HEK293 (cell line): ENCODE measurements at regions not wholly inside any gene's neighbourhood (a gene's known extent, or its start where the extent isn't known, plus 50 kb on each side); places are given as distances from the start of the nearest gene placed in this dataset.

Experiments
- CTCF ChIA-PET: fragments of 350-600 bp; formaldehyde crosslinking; extraction: SDS; loops from one replicate; lab custom pipeline; 2021; ENCODE audit warnings: antibody characterized with exemption; lab: Yijun Ruan, JAX
- POLR2A ChIA-PET: fragments of 300-600 bp; formaldehyde crosslinking; extraction: SDS; loops from one replicate; lab custom pipeline; 2020; ENCODE audit warnings: antibody characterized with exemption, inconsistent platforms; lab: Yijun Ruan, JAX
- H3K27ac ChIP-seq: fragments of 200-500 bp; sonication (Bioruptor generic); 2 replicates; pipeline ENCODE4 v1.5.1; 2014; ENCODE audit warnings: low read depth, low read length, control low read depth, inconsistent platforms; ENCODE audit errors: extremely low read depth
- H3K36me3 ChIP-seq, 2 experiments: fragments of 200-500 bp in 1 of 2; sonication (Bioruptor generic) in 1 of 2; 1 replicate in 1 of 2; 2 replicates in 1 of 2; pipeline ENCODE4 v1.5.1; 2014 to 2017; ENCODE audit warnings: inconsistent platforms in 2 of 2, low read length in 2 of 2; ENCODE audit not compliant: control insufficient read depth in 2 of 2, insufficient read depth in 1 of 2
- H3K4me1 ChIP-seq: fragments of 200-500 bp; sonication (Bioruptor generic); 2 replicates; pipeline ENCODE4 v1.5.1; 2014; ENCODE audit warnings: mild to moderate bottlenecking, low read length, inconsistent platforms; ENCODE audit not compliant: control insufficient read depth, insufficient read depth
- H3K4me3 ChIP-seq: 2 replicates; pipeline ENCODE4 v1.5.1; 2011; ENCODE audit warnings: low read depth, mild to moderate bottlenecking, control low read depth, low read length, moderate library complexity
- H3K9me3 ChIP-seq: fragments of 200-500 bp; sonication (Bioruptor generic); 2 replicates; pipeline ENCODE4 v1.5.1; 2014; ENCODE audit warnings: low read depth, low read length, inconsistent platforms; ENCODE audit not compliant: control insufficient read depth, insufficient read depth
- HOXA7 ChIP-seq: sonication (generic); formaldehyde crosslinking; IDR thresholded peaks from 2 replicates; pipeline ENCODE4 v1.8.1; 2022; ENCODE audit warnings: missing genetic modification reagents, borderline replicate concordance
- SCRT2 ChIP-seq: fragments of 450-650 bp; formaldehyde crosslinking; IDR thresholded peaks from 2 replicates; pipeline ENCODE4 v1.5.1; 2016; ENCODE audit warnings: missing biosample characterization, missing genetic modification characterization
- SETDB1 ChIP-seq: IDR thresholded peaks from one replicate; pipeline ENCODE4 v1.6.1; 2017; ENCODE audit warnings: mild to moderate bottlenecking, low read length, moderate library complexity, mixed read lengths; ENCODE audit not compliant: insufficient read length
- ZBTB1 ChIP-seq: fragments of 450-650 bp; formaldehyde crosslinking; IDR thresholded peaks from 2 replicates; pipeline ENCODE4 v1.5.1; 2016; ENCODE audit warnings: missing biosample characterization, missing genetic modification characterization
- ZBTB8A ChIP-seq: fragments of 450-650 bp; formaldehyde crosslinking; IDR thresholded peaks from 2 replicates; pipeline ENCODE4 v1.5.1; 2016; ENCODE audit warnings: missing biosample characterization, missing genetic modification characterization
- ZEB2 ChIP-seq: fragments of 450-650 bp; formaldehyde crosslinking; IDR thresholded peaks from 2 replicates; pipeline ENCODE4 v1.5.1; 2016; ENCODE audit warnings: missing biosample characterization, missing genetic modification characterization
- ZIC2 ChIP-seq: fragments of 450-650 bp; formaldehyde crosslinking; IDR thresholded peaks from 2 replicates; pipeline ENCODE4 v1.5.1; 2016; ENCODE audit warnings: missing biosample characterization, missing genetic modification characterization
- ZNF112 ChIP-seq: fragments of 450-650 bp; formaldehyde crosslinking; IDR thresholded peaks from 2 replicates; pipeline ENCODE4 v1.5.0; 2017; ENCODE audit warnings: missing biosample characterization, missing genetic modification characterization
- ZNF114 ChIP-seq: fragments of 450-650 bp; formaldehyde crosslinking; IDR thresholded peaks from 2 replicates; pipeline ENCODE4 v1.5.0; 2017; ENCODE audit warnings: missing biosample characterization, missing genetic modification characterization
- ZNF138 ChIP-seq: fragments of 450-650 bp; formaldehyde crosslinking; IDR thresholded peaks from 2 replicates; pipeline ENCODE4 v1.5.1; 2016; ENCODE audit warnings: missing biosample characterization, missing genetic modification characterization, borderline replicate concordance
- ZNF157 ChIP-seq: fragments of 450-650 bp; formaldehyde crosslinking; IDR thresholded peaks from 2 replicates; pipeline ENCODE4 v1.5.1; 2016; ENCODE audit warnings: missing biosample characterization, missing genetic modification characterization
- ZNF221 ChIP-seq: fragments of 450-650 bp; formaldehyde crosslinking; IDR thresholded peaks from 2 replicates; pipeline ENCODE4 v1.5.1; 2017; ENCODE audit warnings: missing biosample characterization, missing genetic modification characterization, borderline replicate concordance
- ZNF223 ChIP-seq: fragments of 450-650 bp; formaldehyde crosslinking; IDR thresholded peaks from 2 replicates; pipeline ENCODE4 v1.5.1; 2016; ENCODE audit warnings: missing biosample characterization, missing genetic modification characterization
- ZNF266 ChIP-seq: fragments of 450-650 bp; formaldehyde crosslinking; IDR thresholded peaks from 2 replicates; pipeline ENCODE4 v1.5.1; 2016; ENCODE audit warnings: missing biosample characterization, missing genetic modification characterization, low read depth
- ZNF324 ChIP-seq: fragments of 450-650 bp; formaldehyde crosslinking; IDR thresholded peaks from 2 replicates; pipeline ENCODE4 v1.5.1; 2016; ENCODE audit warnings: missing biosample characterization, missing genetic modification characterization
- ZNF354C ChIP-seq: fragments of 450-650 bp; formaldehyde crosslinking; IDR thresholded peaks from 2 replicates; pipeline ENCODE4 v1.5.1; 2016; ENCODE audit warnings: missing biosample characterization, missing genetic modification characterization, low read depth, borderline replicate concordance
- ZNF423 ChIP-seq: fragments of 450-650 bp; formaldehyde crosslinking; IDR thresholded peaks from 2 replicates; pipeline ENCODE4 v1.5.1; 2016; ENCODE audit warnings: missing biosample characterization, missing genetic modification characterization
- ZNF473 ChIP-seq: fragments of 450-650 bp; formaldehyde crosslinking; IDR thresholded peaks from 2 replicates; pipeline ENCODE4 v1.5.1; 2017; ENCODE audit warnings: missing biosample characterization, missing genetic modification characterization
- ZNF585B ChIP-seq: fragments of 450-650 bp; formaldehyde crosslinking; IDR thresholded peaks from 2 replicates; pipeline ENCODE4 v1.5.1; 2016; ENCODE audit warnings: missing biosample characterization, missing genetic modification characterization
- ZNF596 ChIP-seq: fragments of 450-650 bp; IDR thresholded peaks from 2 replicates; pipeline ENCODE4 v1.5.0; 2018; ENCODE audit warnings: missing biosample characterization, mild to moderate bottlenecking, missing genetic modification characterization, moderate library complexity
- ZNF664 ChIP-seq: fragments of 450-650 bp; formaldehyde crosslinking; IDR thresholded peaks from 2 replicates; pipeline ENCODE4 v1.5.1; 2016; ENCODE audit warnings: missing biosample characterization, missing genetic modification characterization
- ZNF701 ChIP-seq: fragments of 450-650 bp; formaldehyde crosslinking; IDR thresholded peaks from 2 replicates; pipeline ENCODE4 v1.5.1; 2016; ENCODE audit warnings: missing biosample characterization, missing genetic modification characterization
- ZNF707 ChIP-seq: fragments of 450-650 bp; formaldehyde crosslinking; IDR thresholded peaks from 2 replicates; pipeline ENCODE4 v1.5.1; 2016; ENCODE audit warnings: missing biosample characterization, missing genetic modification characterization
- ZNF843 ChIP-seq: fragments of 450-650 bp; formaldehyde crosslinking; IDR thresholded peaks from 2 replicates; pipeline ENCODE4 v1.5.1; 2016; ENCODE audit warnings: missing biosample characterization, missing genetic modification characterization
- TF ChIP-seq, protein P1 (sequence below): IDR thresholded peaks from 2 replicates; pipeline ENCODE4 v1.6.1; 2011; ENCODE audit warnings: mild to moderate bottlenecking, low read depth, low read length, borderline replicate concordance
- TF ChIP-seq, protein P2 (sequence below): sonication (generic); formaldehyde crosslinking; IDR thresholded peaks from 2 replicates; pipeline ENCODE4 v1.8.1; 2022; ENCODE audit warnings: mild to moderate bottlenecking, moderate library complexity, missing genetic modification reagents
- TF ChIP-seq, protein P3 (sequence below): fragments of 450-650 bp; formaldehyde crosslinking; IDR thresholded peaks from 2 replicates; pipeline ENCODE4 v1.5.1; 2016; ENCODE audit warnings: missing biosample characterization, missing genetic modification characterization
- TF ChIP-seq, protein P4 (sequence below): fragments of 450-650 bp; formaldehyde crosslinking; IDR thresholded peaks from 2 replicates; pipeline ENCODE4 v1.5.1; 2016; ENCODE audit warnings: missing biosample characterization, missing genetic modification characterization
- TF ChIP-seq, protein P5 (sequence below): fragments of 450-650 bp; formaldehyde crosslinking; IDR thresholded peaks from 2 replicates; pipeline ENCODE4 v1.5.1; 2016; ENCODE audit warnings: missing biosample characterization, missing genetic modification characterization, low read depth

DNA sequence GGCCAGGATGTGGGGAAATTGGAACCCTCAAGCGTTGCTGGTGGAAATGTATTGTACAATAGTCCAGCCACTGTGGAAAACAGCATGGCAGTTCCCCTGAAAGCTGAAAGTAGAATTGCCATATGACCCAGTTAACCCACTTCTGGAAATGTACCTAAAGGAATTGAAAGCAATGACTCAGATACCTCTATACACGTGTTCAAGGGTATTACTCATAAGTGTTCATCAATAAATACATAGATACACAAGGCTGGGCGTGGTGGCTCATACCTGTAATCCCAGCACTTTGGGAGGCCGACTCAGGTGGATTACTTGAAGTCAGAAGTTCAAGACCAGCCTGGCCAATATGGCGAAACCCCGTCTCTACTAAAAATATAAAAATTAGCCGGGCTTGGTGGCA lies 71.9 kb upstream of the IRS2 start:
- no peaks in the 10 kb centered on the region for H3K36me3 ChIP-seq
- no peak overlapping the region for H3K4me3 ChIP-seq
- no peaks in the 10 kb centered on the region for H3K9me3 ChIP-seq
- ChIA-PET POLR2A (no interaction called here), CTCF (interaction anchor here (0.6 kb wide), 1 partner anchor 75 kb away, joined by 3 read pairs; no protein-coding TSS in a partner anchor)
- no peaks in the 10 kb centered on the region for H3K4me1 ChIP-seq
- no peak overlapping the region for H3K27ac ChIP-seq
- TF ChIP-seq ZEB2 (tag by site-specific recombination) (no peak), ZNF266 (tag by site-specific recombination) (no peak), ZBTB8A (no peak), ZNF701 (no peak), ZNF138 (tag by site-specific recombination) (no peak), ZNF423 (no peak), ZNF112 (tag by site-specific recombination) (no peak), ZIC2 (no peak), ZNF585B (tag by site-specific recombination) (no peak), ZNF157 (tag by site-specific recombination) (no peak), ZNF223 (tag by site-specific recombination) (no peak), ZNF354C (tag by site-specific recombination) (no peak), ZNF843 (tag by site-specific recombination) (no peak), ZNF324 (tag by site-specific recombination) (no peak), ZNF707 (tag by site-specific recombination) (no peak)
- TF ChIP-seq, protein P1, sequence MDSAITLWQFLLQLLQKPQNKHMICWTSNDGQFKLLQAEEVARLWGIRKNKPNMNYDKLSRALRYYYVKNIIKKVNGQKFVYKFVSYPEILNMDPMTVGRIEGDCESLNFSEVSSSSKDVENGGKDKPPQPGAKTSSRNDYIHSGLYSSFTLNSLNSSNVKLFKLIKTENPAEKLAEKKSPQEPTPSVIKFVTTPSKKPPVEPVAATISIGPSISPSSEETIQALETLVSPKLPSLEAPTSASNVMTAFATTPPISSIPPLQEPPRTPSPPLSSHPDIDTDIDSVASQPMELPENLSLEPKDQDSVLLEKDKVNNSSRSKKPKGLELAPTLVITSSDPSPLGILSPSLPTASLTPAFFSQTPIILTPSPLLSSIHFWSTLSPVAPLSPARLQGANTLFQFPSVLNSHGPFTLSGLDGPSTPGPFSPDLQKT = no peak
- TF ChIP-seq, protein P2, sequence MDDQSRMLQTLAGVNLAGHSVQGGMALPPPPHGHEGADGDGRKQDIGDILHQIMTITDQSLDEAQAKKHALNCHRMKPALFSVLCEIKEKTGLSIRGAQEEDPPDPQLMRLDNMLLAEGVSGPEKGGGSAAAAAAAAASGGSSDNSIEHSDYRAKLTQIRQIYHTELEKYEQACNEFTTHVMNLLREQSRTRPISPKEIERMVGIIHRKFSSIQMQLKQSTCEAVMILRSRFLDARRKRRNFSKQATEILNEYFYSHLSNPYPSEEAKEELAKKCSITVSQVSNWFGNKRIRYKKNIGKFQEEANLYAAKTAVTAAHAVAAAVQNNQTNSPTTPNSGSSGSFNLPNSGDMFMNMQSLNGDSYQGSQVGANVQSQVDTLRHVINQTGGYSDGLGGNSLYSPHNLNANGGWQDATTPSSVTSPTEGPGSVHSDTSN = no peak
- TF ChIP-seq, protein P3, sequence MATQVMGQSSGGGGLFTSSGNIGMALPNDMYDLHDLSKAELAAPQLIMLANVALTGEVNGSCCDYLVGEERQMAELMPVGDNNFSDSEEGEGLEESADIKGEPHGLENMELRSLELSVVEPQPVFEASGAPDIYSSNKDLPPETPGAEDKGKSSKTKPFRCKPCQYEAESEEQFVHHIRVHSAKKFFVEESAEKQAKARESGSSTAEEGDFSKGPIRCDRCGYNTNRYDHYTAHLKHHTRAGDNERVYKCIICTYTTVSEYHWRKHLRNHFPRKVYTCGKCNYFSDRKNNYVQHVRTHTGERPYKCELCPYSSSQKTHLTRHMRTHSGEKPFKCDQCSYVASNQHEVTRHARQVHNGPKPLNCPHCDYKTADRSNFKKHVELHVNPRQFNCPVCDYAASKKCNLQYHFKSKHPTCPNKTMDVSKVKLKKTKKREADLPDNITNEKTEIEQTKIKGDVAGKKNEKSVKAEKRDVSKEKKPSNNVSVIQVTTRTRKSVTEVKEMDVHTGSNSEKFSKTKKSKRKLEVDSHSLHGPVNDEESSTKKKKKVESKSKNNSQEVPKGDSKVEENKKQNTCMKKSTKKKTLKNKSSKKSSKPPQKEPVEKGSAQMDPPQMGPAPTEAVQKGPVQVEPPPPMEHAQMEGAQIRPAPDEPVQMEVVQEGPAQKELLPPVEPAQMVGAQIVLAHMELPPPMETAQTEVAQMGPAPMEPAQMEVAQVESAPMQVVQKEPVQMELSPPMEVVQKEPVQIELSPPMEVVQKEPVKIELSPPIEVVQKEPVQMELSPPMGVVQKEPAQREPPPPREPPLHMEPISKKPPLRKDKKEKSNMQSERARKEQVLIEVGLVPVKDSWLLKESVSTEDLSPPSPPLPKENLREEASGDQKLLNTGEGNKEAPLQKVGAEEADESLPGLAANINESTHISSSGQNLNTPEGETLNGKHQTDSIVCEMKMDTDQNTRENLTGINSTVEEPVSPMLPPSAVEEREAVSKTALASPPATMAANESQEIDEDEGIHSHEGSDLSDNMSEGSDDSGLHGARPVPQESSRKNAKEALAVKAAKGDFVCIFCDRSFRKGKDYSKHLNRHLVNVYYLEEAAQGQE (tag by site-specific recombination) = no peak
- TF ChIP-seq, protein P4, sequence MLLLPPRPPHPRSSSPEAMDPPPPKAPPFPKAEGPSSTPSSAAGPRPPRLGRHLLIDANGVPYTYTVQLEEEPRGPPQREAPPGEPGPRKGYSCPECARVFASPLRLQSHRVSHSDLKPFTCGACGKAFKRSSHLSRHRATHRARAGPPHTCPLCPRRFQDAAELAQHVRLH (tag by site-specific recombination) = no peak
- TF ChIP-seq, all 188 proteins: peak for 0

DNA sequence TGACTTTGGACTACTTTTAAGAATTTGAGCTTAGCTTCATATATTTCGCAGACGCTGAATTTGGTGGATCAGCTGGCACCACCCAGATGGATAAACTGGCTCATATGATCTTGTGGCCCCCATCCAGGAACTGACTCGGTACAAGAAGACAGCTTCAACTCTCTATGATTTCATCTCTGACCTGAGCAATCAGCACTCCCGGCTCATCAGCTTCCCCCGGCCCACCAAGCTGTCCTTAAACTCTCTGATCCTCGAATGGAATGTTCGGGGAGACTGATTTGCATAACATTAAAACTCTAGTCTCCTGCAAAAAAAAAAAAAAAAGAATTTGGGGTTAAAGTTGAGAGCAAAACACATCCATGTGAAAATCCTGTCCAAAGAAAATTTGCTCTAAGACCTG lies 71.4 kb upstream of the IRS2 start:
- Histone ChIP-seq H3K4me1 (no peaks in the 10 kb centered on the region), H3K27ac (no peak overlapping the region), H3K9me3 (no peaks in the 10 kb centered on the region), H3K4me3 (no peak overlapping the region), H3K36me3 (no peaks in the 10 kb centered on the region)
- ChIA-PET CTCF (no interaction called here), POLR2A (no interaction called here)
- TF ChIP-seq ZNF473 (tag by site-specific recombination) = no peak
- TF ChIP-seq ZNF221 (tag by site-specific recombination) = no peak
- no peak for TF ChIP-seq ZBTB1 (tag by site-specific recombination)
- no peak for TF ChIP-seq ZNF114 (tag by site-specific recombination)
- no peak for TF ChIP-seq ZNF596
- TF ChIP-seq ZNF664 (tag by site-specific recombination) = no peak
- no peak for TF ChIP-seq SCRT2 (tag by site-specific recombination)
- no peak for TF ChIP-seq HOXA7 (CRISPR knock-in tag)
- TF ChIP-seq, protein P5, sequence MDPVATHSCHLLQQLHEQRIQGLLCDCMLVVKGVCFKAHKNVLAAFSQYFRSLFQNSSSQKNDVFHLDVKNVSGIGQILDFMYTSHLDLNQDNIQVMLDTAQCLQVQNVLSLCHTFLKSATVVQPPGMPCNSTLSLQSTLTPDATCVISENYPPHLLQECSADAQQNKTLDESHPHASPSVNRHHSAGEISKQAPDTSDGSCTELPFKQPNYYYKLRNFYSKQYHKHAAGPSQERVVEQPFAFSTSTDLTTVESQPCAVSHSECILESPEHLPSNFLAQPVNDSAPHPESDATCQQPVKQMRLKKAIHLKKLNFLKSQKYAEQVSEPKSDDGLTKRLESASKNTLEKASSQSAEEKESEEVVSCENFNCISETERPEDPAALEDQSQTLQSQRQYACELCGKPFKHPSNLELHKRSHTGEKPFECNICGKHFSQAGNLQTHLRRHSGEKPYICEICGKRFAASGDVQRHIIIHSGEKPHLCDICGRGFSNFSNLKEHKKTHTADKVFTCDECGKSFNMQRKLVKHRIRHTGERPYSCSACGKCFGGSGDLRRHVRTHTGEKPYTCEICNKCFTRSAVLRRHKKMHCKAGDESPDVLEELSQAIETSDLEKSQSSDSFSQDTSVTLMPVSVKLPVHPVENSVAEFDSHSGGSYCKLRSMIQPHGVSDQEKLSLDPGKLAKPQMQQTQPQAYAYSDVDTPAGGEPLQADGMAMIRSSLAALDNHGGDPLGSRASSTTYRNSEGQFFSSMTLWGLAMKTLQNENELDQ (tag by site-specific recombination) = no peak
- TF ChIP-seq SETDB1 = no peak
